DOHH2 (cell line): ENCODE measurements at regions not wholly inside any gene's neighbourhood (a gene's known extent, or its start where the extent isn't known, plus 50 kb on each side); places are given as distances from the start of the nearest gene placed in this dataset.

Experiments
- H3F3A ChIP-seq: fragments of 200-600 bp; sonication (generic), shearing (Covaris generic); 2 replicates; pipeline ENCODE4 v1.6.0; 2016; ENCODE audit warnings: antibody characterized with exemption, mild to moderate bottlenecking; ENCODE audit not compliant: control insufficient read depth, insufficient read depth
- H3K27ac ChIP-seq: fragments of 200-600 bp; sonication (generic); 2 replicates; pipeline ENCODE4 v1.5.1; 2014; ENCODE audit warnings: low read depth, mild to moderate bottlenecking, low read length, moderate library complexity
- H3K27me3 ChIP-seq: fragments of 200-600 bp; sonication (generic); 2 replicates; pipeline ENCODE4 v1.6.1; 2014; ENCODE audit warnings: mild to moderate bottlenecking, low read length, mixed read lengths; ENCODE audit not compliant: control insufficient read depth
- H3K36me3 ChIP-seq: fragments of 200-600 bp; sonication (generic); 2 replicates; pipeline ENCODE4 v1.6.1; 2014; ENCODE audit warnings: mild to moderate bottlenecking, low read length, moderate library complexity, mixed read lengths; ENCODE audit not compliant: control insufficient read depth
- H3K4me1 ChIP-seq: fragments of 200-600 bp; sonication (generic); 2 replicates; pipeline ENCODE4 v1.6.1; 2014; ENCODE audit warnings: mild to moderate bottlenecking, low read length, mixed read lengths; ENCODE audit not compliant: control insufficient read depth
- H3K4me2 ChIP-seq: fragments of 200-600 bp; sonication (generic); 2 replicates; pipeline ENCODE4 v1.6.0; 2014; ENCODE audit warnings: mild to moderate bottlenecking, low read length, moderate library complexity
- H3K4me3 ChIP-seq: fragments of 200-600 bp; sonication (generic); 2 replicates; pipeline ENCODE4 v1.5.1; 2014; ENCODE audit warnings: mild to moderate bottlenecking, low read length, mixed read lengths
- H3K79me2 ChIP-seq: fragments of 200-600 bp; sonication (generic); 2 replicates; pipeline ENCODE4 v1.6.1; 2014; ENCODE audit warnings: mild to moderate bottlenecking, low read length, mixed read lengths; ENCODE audit not compliant: control insufficient read depth
- H3K9me2 ChIP-seq: fragments of 200-600 bp; sonication (generic); replicated peaks from 2 replicates; pipeline ENCODE4 v1.6.1; 2014; ENCODE audit warnings: mild to moderate bottlenecking, low read length, mixed read lengths; ENCODE audit not compliant: control insufficient read depth
- H3K9me3 ChIP-seq: fragments of 200-600 bp; sonication (generic); 2 replicates; pipeline ENCODE4 v1.6.1; 2014; ENCODE audit warnings: antibody characterized with exemption, low read length, mixed read lengths; ENCODE audit not compliant: control insufficient read depth, insufficient read depth
- H4K20me1 ChIP-seq: fragments of 200-600 bp; sonication (generic); 2 replicates; pipeline ENCODE4 v1.6.0; 2014; ENCODE audit warnings: low read depth, mild to moderate bottlenecking, antibody characterized with exemption, low read length, moderate library complexity; ENCODE audit not compliant: control insufficient read depth, insufficient read depth
- EZH2phosphoT487 ChIP-seq: fragments of 200-600 bp; sonication (generic); IDR thresholded peaks from 2 replicates; pipeline ENCODE4 v1.6.1; 2017; ENCODE audit warnings: borderline replicate concordance, mild to moderate bottlenecking, antibody characterized with exemption, low read length, moderate library complexity, mixed read lengths
- TF ChIP-seq, protein P1 (sequence below): fragments of 200-600 bp; sonication (generic); IDR thresholded peaks from one replicate; pipeline ENCODE4 v1.5.1; 2014; ENCODE audit warnings: antibody characterized with exemption, mild to moderate bottlenecking, low read depth, low read length; ENCODE audit not compliant: poor library complexity, severe bottlenecking

DNA sequence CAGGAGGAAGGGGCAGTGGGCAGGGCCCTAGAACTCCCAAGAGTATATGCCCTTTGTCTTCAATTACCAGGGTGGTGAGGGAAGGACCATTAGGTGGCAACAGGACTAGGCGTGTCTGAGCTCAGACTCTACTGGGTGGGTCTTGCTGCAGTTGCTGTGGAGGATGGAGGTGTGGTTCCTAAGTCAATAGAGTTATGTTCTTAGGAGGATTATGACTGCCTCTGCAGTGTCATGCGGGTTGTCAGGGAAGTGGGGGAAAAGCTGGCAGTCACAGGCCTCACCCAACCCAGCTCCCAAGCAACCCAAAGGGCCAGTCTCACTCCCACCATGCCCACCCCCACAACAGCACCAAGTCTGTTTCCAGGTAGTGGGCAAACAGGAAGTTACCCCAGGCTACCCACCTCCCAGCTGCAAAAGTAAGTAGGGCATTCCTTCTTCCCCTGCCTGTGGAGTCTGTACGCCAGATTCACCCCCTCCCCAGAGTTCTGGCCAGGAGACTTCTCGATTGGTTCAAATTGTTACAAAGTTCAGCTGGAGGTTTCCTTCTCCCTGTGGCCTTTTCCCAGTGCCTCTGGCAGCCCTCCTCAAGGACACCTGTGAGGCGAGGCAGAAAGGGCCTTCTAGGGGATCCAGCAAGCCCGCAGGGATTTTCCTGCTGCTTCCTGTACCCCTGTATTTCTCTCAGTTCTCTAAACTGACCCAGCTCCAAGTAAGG, 145.3 kb downstream of the HINT1 start:
- no peak overlapping the region for H3K4me2 ChIP-seq
- H3K36me3 ChIP-seq = no peaks in the 10 kb centered on the region

DNA sequence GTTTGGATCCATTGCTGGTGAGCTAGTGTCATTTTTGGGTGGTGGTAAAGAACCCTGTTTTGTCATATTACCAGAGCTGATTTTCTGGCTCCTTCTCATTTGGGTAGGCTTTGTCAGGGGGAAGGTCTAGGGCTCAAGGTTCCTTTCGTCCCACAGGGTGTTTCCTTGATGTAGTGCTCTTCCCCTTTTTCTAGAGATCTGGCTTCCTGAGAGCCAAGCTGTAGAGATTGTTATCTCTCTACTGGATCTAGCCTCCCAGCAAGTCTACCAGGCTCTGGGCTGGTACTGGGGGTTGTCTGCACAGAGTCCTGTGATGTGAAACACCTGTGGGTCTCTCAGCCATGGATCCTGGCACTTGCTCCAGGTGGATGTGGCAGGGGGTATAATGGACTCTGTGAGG, 145.9 kb downstream of the HINT1 start:
- Histone ChIP-seq H3K9me3 (no peaks in the 10 kb centered on the region), H3K36me3 (no peaks in the 10 kb centered on the region), H3K27ac (no peak overlapping the region), H4K20me1 (no peaks in the 10 kb centered on the region), H3F3A (no peaks in the 10 kb centered on the region), H3K4me2 (no peak overlapping the region), H3K4me1 (no peaks in the 10 kb centered on the region), H3K79me2 (no peaks in the 10 kb centered on the region), H3K4me3 (no peak overlapping the region), H3K27me3 (no peaks in the 10 kb centered on the region), H3K9me2 (no peaks in the 10 kb centered on the region)
- no peak for TF ChIP-seq EZH2phosphoT487
- TF ChIP-seq, protein P1, sequence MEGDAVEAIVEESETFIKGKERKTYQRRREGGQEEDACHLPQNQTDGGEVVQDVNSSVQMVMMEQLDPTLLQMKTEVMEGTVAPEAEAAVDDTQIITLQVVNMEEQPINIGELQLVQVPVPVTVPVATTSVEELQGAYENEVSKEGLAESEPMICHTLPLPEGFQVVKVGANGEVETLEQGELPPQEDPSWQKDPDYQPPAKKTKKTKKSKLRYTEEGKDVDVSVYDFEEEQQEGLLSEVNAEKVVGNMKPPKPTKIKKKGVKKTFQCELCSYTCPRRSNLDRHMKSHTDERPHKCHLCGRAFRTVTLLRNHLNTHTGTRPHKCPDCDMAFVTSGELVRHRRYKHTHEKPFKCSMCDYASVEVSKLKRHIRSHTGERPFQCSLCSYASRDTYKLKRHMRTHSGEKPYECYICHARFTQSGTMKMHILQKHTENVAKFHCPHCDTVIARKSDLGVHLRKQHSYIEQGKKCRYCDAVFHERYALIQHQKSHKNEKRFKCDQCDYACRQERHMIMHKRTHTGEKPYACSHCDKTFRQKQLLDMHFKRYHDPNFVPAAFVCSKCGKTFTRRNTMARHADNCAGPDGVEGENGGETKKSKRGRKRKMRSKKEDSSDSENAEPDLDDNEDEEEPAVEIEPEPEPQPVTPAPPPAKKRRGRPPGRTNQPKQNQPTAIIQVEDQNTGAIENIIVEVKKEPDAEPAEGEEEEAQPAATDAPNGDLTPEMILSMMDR = no peak

More for the DNA sequence above, 145.3 kb downstream of the HINT1 start:
- Histone ChIP-seq H3K27ac (no peak overlapping the region), H3K9me2 (no peaks in the 10 kb centered on the region), H3K4me3 (no peak overlapping the region), H3K4me1 (no peaks in the 10 kb centered on the region), H3K27me3 (no peaks in the 10 kb centered on the region), H3K79me2 (no peaks in the 10 kb centered on the region), H3F3A (no peaks in the 10 kb centered on the region), H4K20me1 (no peaks in the 10 kb centered on the region), H3K9me3 (no peaks in the 10 kb centered on the region)
- TF ChIP-seq, protein P1 = no peak
- no peak for TF ChIP-seq EZH2phosphoT487

DNA sequence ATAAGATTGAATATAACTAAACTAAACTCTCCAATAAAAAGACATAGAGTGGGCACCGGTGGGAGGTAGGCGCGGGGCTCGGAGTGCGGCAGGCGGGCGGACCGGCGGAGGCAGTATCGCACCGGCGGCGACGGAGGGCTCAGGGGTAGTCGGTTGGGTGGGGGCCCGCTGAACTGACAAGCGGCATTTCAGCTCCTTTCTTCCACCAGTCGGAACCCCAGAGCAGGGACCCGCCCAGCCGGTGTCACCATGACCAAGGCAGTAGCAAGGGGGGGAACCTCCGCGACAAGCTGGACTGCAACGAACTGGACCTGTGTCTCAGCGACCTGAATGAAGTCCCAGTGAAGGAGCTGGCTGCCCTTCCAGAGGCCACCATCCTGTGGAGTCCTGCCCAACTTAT, 156.7 kb downstream of the HINT1 start:
- TF ChIP-seq, protein P1 = no peak
- TF ChIP-seq EZH2phosphoT487 = no peak
- H3F3A ChIP-seq = no peaks in the 10 kb centered on the region

More for the DNA sequence above, 156.7 kb downstream of the HINT1 start:
- Histone ChIP-seq H3K27me3 (no peaks in the 10 kb centered on the region), H3K4me3 (no peak overlapping the region), H3K9me3 (no peaks in the 10 kb centered on the region), H3K79me2 (no peaks in the 10 kb centered on the region), H3K27ac (no peak overlapping the region), H3K4me2 (no peak overlapping the region), H4K20me1 (no peaks in the 10 kb centered on the region), H3K36me3 (no peaks in the 10 kb centered on the region), H3K4me1 (no peaks in the 10 kb centered on the region), H3K9me2 (no peaks in the 10 kb centered on the region)
